ENCODE measurements at regions not wholly inside any gene's neighbourhood (a gene's known extent, or its start where the extent isn't known, plus 50 kb on each side); places are given as distances from the start of the nearest gene placed in this dataset.
"Not testable (repeated sequence)": the region's sequence is repeated elsewhere in the genome, so short reads cannot be mapped to it uniquely, and the experiment has no call there.

DNA sequence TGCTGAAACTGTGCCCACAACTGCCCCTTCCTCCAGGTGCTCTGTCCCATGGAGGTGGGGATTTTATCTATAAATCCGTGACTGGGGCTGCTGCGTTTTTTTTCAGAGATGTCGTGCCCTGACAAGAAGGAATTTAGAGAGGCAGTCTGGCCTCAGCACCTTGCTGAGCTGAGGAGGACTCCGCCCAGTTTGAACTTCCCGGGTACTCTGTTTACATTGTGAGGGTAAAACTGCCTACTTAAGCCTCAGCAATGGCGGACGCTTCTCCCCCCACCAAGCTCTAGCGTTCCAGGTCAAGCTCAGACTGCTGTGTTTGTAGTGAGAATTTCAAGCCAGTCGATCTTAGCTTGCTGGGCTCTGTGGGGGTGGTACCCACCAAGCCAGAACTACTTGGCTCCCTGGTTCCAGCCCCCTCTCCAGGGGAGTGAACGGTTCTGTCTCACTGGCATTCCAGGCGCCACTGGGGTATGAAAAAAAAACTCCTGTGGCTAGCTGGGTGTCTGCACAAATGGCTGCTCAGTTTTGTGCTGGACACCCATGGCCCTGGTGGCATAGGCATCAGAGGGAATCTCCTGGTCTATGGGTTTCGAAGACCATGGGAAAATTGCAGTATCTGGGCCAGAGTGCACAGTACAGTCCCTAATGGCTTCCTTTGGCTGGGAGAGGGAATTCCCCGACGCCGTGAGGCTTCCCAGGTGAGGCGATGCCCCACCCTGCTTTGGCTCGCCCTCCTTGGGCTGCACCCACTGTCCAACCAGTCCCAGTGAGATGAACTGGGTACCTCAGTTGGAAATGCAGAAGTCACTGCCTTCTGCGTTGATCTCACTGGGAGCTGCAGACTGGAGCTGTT lies 68.5 kb upstream of the SGO1 start:
- Histone ChIP-seq H3K9ac (no peak overlapping the region), H4K20me1 (no peaks in the 10 kb centered on the region), H3K4me2 (no peak overlapping the region), H3K4me3 (no peak overlapping the region), H3K36me3 (no peaks in the 10 kb centered on the region), H3K9me3 (replicated peaks in 1 of 11) (no peaks in the 10 kb centered on the region), H3K4me1 (no peaks in the 10 kb centered on the region), H3K27ac (no peak overlapping the region), H3K27me3 (no peaks in the 10 kb centered on the region)
- no peak for TF ChIP-seq Cebpa-rat (IDR thresholded peaks at IDR 0.05)

DNA sequence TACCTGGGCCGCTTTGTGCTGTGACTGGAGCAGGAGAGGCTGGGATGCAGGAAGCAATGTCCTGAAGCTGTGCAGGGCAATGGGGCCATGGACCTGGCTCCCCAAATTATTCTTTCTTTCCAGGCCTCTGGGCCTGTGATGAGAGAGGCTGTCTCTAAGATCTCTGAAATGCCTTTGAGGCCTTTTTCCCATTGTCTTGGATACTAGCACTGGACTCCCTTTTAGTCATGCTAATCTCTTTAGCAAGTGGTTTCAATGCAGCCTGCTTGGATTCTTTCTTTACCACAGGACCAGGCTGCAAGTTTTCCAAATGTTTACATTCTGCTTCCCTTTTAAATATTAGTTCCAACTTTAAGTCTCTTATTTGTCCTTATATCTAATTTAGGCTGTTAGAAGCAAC lies 64.8 kb upstream of the SGO1 start:
- Histone ChIP-seq H3K9ac (no peak overlapping the region), H3K4me1 (no peaks in the 10 kb centered on the region), H3K27ac (no peak overlapping the region), H4K20me1 (no peaks in the 10 kb centered on the region), H3K27me3 (no peaks in the 10 kb centered on the region), H3K4me2 (no peak overlapping the region), H3K4me3 (no peak overlapping the region), H3K9me3 (replicated peaks in 1 of 11) (no peaks in the 10 kb centered on the region), H3K36me3 (no peaks in the 10 kb centered on the region)
- TF ChIP-seq Cebpa-rat (IDR thresholded peaks at IDR 0.05), result no peak

DNA sequence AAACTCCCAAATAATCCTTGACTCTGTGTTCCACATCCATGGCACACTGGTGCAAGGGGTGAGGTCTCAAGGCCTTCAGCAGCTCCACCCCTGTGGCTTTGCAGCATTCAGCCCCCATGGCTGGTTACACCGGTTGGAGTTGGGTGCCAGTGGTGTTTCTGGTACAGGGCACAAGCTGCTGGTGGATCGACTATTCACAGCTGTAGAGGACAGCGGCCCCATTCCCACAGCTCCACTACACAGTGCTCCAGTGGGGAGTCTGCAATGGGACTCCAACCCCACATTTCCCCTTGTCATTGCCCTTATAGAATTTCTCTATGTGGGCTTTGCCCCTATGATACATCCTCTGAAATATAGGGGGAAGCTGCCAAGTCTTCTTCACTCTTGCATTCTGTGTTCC lies 64.3 kb upstream of the SGO1 start:
- Histone ChIP-seq H3K27ac (no peak overlapping the region), H3K4me2 (no peak overlapping the region), H4K20me1 (no peaks in the 10 kb centered on the region), H3K4me3 (no peak overlapping the region), H3K4me1 (no peaks in the 10 kb centered on the region), H3K27me3 (no peaks in the 10 kb centered on the region), H3K9me3 (replicated peaks in 1 of 11) (no peaks in the 10 kb centered on the region), H3K36me3 (no peaks in the 10 kb centered on the region), H3K9ac (no peak overlapping the region)
- TF ChIP-seq Cebpa-rat (IDR thresholded peaks at IDR 0.05), result no peak

DNA sequence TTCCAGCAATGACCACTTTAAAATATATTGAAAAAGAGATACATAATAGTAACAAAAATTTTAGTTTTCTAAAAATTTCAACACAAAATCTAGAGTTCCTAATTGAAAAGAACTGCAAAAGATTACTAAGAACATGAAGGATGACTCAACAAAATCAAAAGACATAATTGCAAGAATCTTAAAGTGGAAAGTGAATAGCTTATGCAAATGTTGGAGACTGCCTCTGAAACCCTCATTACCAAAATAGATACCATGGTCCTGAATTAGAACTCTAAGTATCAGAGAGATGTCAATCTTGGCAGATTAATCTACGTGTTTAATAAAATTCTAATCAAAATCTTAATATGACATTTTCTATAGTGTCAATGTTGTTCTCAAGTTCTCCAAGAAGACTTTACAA lies 60.7 kb upstream of the SGO1 start:
- H3K4me2 ChIP-seq, result no peak overlapping the region
- H3K36me3 ChIP-seq, result no peaks in the 10 kb centered on the region
- no peaks in the 10 kb centered on the region for H3K27me3 ChIP-seq
- H3K27ac ChIP-seq, result no peak overlapping the region
- TF ChIP-seq Cebpa-rat (IDR thresholded peaks at IDR 0.05), result no peak
- no peaks in the 10 kb centered on the region for H3K9me3 ChIP-seq (replicated peaks in 1 of 11)
- no peaks in the 10 kb centered on the region for H4K20me1 ChIP-seq
- H3K4me3 ChIP-seq, result no peak overlapping the region
- no peaks in the 10 kb centered on the region for H3K4me1 ChIP-seq
- H3K9ac ChIP-seq, result no peak overlapping the region

DNA sequence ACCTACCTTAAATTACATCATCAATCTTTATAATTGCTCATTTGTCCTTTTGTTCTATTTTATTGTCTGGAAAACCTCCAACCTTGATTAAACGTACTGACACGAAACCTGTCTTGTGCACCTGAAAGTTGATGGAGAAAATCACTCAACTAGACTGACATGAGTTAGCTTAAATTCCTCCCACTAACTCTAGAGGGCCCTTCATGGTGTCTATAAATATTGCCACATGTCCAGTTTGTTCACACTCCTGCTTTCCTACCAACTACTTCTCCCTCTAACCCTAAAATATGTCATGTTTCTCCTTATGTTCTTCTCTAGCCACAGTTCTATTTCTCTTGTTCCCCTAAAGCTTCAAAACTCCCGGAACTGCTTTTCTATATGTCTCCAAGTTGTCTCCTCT lies 59.8 kb upstream of the SGO1 start:
- no peak overlapping the region for H3K4me3 ChIP-seq
- no peaks in the 10 kb centered on the region for H3K9me3 ChIP-seq (replicated peaks in 1 of 11)
- no peaks in the 10 kb centered on the region for H3K27me3 ChIP-seq
- no peak overlapping the region for H3K4me2 ChIP-seq
- no peak overlapping the region for H3K27ac ChIP-seq
- no peaks in the 10 kb centered on the region for H3K4me1 ChIP-seq
- H3K36me3 ChIP-seq, result no peaks in the 10 kb centered on the region
- TF ChIP-seq Cebpa-rat (IDR thresholded peaks at IDR 0.05), result no peak
- H3K9ac ChIP-seq, result no peak overlapping the region
- H4K20me1 ChIP-seq, result no peaks in the 10 kb centered on the region

DNA sequence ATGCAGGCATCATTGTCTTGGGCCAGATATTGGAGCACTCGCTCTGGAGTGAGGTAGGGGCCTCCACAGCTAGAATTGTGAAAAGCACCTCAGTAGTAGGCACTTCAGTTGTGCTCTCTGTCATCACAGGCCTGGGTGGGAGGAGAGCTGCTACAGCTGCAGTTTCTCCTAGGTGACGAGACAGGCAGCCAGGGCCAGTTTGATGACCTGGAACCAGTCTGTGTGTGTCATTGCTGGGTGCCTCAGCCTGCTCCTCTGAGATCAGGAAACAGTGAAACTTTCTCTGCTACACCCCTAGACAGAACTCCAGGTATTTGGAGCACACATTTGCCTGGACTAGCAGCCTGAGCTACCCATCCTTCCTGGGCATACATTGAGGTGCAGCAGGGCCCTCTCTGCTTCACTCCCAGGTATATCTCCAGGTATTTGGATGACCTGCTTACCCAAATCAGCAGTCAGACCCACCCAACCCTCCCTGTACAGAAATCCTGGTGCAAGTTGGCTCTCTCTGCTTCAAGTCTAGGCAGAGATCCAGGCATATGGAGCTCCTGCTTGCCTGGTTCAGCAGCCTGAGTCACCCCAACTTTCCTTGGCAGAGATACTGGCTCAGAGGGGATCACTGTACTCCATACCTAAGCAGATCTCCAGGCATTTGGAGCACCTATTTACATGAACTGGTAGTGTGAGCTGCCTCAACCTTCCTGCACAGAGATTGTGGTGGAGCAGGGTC lies 54.3 kb upstream of the SGO1 start:
- H3K27ac ChIP-seq, result no peak overlapping the region
- no peaks in the 10 kb centered on the region for H3K9me3 ChIP-seq (replicated peaks in 1 of 11)
- no peak overlapping the region for H3K9ac ChIP-seq
- no peaks in the 10 kb centered on the region for H4K20me1 ChIP-seq
- H3K4me3 ChIP-seq, result no peak overlapping the region
- H3K4me1 ChIP-seq, result no peaks in the 10 kb centered on the region
- no peak for TF ChIP-seq Cebpa-rat (IDR thresholded peaks at IDR 0.05)
- H3K4me2 ChIP-seq, result no peak overlapping the region
- no peaks in the 10 kb centered on the region for H3K36me3 ChIP-seq
- H3K27me3 ChIP-seq, result no peaks in the 10 kb centered on the region

DNA sequence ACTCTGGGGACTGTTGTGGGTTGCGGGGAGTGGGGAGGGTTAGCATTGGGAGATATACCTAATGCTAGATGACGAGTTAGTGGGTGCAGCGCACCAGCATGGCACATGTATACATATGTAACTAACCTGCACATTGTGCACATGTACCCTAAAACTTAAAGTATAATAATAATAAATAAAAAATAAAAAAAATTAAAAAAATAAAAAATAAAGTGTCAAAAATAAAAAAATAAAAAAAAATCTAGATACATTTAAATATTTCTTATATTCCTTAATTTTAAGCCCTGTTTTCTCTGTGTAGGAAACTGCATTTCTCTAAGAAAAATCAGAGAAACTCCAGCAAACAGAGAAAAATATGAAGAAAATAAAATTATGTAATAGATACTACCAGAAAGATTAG lies 52.2 kb upstream of the SGO1 start:
- not testable (repeated sequence) for H4K20me1 ChIP-seq; H3K4me2 ChIP-seq; H3K9me3 ChIP-seq (replicated peaks in 1 of 11); H3K36me3 ChIP-seq; H3K27me3 ChIP-seq; H3K4me3 ChIP-seq; H3K27ac ChIP-seq; H3K9ac ChIP-seq; H3K4me1 ChIP-seq

DNA sequence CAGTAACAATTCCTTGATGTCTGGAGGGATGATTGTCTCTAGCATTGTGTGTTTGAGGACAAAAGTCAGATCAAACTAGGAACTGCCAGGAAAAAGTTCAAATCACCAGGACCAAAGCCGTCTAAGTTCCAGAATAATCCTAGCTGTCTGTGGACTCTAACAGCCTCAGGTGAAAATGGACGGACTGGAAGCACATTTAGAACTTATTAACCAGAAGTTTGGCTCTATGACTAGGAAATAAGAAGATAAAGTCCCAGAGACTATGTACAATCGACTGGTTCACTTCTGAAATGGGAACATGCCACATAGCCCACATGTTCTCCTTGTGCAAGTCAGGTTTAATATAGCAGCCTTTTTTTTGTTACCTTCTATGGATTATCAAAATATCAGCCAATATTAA lies 50.6 kb upstream of the SGO1 start:
- no peak for TF ChIP-seq Cebpa-rat (IDR thresholded peaks at IDR 0.05)
- no peaks in the 10 kb centered on the region for H3K9me3 ChIP-seq (replicated peaks in 1 of 11)

More for the DNA sequence above, 50.6 kb upstream of the SGO1 start:
- H3K4me2 ChIP-seq, result no peak overlapping the region
- no peaks in the 10 kb centered on the region for H3K27me3 ChIP-seq
- H3K9ac ChIP-seq, result no peak overlapping the region
- no peaks in the 10 kb centered on the region for H3K36me3 ChIP-seq
- H4K20me1 ChIP-seq, result no peaks in the 10 kb centered on the region
- no peak overlapping the region for H3K27ac ChIP-seq
- H3K4me3 ChIP-seq, result no peak overlapping the region
- no peaks in the 10 kb centered on the region for H3K4me1 ChIP-seq

Data from BLaER1 treated with 17β-estradiol and CSF1 and Interleukin-3, amounts not matched to agents 10 nM and 100 nM (cell line).